ENCODE measurements at regions not wholly inside any gene's neighbourhood (a gene's known extent, or its start where the extent isn't known, plus 50 kb on each side); places are given as distances from the start of the nearest gene placed in this dataset.

DNA sequence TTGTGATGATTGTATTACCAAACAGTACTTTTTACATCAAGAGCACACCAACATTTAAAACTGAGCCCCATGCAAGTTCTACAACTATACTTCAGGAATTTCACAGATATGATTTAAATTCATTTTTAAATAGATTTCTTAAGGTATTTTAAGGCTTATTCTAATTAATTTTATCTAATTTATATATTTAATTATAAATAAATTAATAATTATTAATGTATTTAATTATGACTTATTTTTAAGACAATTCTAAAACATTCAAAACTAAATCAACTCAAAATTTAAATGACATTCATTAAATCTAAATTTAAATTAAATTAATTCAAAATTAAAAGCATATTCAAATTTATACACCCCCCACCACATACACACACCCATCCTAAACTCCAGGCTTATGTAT is 299.2 kb downstream of the NFIB start:
- Histone ChIP-seq H3K4me1 (ENCODE audit: control insufficient read depth, insufficient read depth, low read length) (no peaks in the 10 kb centered on the region), H3K9me3 (ENCODE audit: control insufficient read depth, insufficient read depth, low read length) (no peaks in the 10 kb centered on the region), H3K27ac (ENCODE audit: low read depth, low read length) (no peak overlapping the region), H3K4me3 (ENCODE audit: low read depth, low read length) (no peak overlapping the region), H3K36me3 (ENCODE audit: control insufficient read depth, insufficient read depth, low read length) (no peaks in the 10 kb centered on the region), H3K27me3 (ENCODE audit: control insufficient read depth, insufficient read depth, low read length) (no peaks in the 10 kb centered on the region)
- DNase-seq (ENCODE audit: low read depth in 4 of 6, low spot score in 6 of 6), result no peak

GRCh38 chr9:14014218-14014617 is 299.7 kb downstream of the NFIB start:
- no peaks in the 10 kb centered on the region for H3K4me1 ChIP-seq (ENCODE audit: control insufficient read depth, insufficient read depth, low read length)
- H3K27ac ChIP-seq (ENCODE audit: low read depth, low read length), result no peak overlapping the region
- H3K36me3 ChIP-seq (ENCODE audit: control insufficient read depth, insufficient read depth, low read length), result no peaks in the 10 kb centered on the region
- H3K4me3 ChIP-seq (ENCODE audit: low read depth, low read length), result no peak overlapping the region
- H3K27me3 ChIP-seq (ENCODE audit: control insufficient read depth, insufficient read depth, low read length), result no peaks in the 10 kb centered on the region
- no peaks in the 10 kb centered on the region for H3K9me3 ChIP-seq (ENCODE audit: control insufficient read depth, insufficient read depth, low read length)
- DNase-seq (ENCODE audit: low read depth in 4 of 6, low spot score in 6 of 6), result no peak

GRCh38 chr9:14011799-14012560 is 302.0 kb downstream of the NFIB start:
- H3K9me3 ChIP-seq (ENCODE audit: control insufficient read depth, insufficient read depth, low read length), result no peaks in the 10 kb centered on the region
- H3K36me3 ChIP-seq (ENCODE audit: control insufficient read depth, insufficient read depth, low read length), result no peaks in the 10 kb centered on the region
- no peak overlapping the region for H3K4me3 ChIP-seq (ENCODE audit: low read depth, low read length)
- WGBS (ENCODE audit: insufficient coverage), result 72% methylated on average over 2 of the region's 3 CpGs
- H3K4me1 ChIP-seq (ENCODE audit: control insufficient read depth, insufficient read depth, low read length), result no peaks in the 10 kb centered on the region
- no peaks in the 10 kb centered on the region for H3K27me3 ChIP-seq (ENCODE audit: control insufficient read depth, insufficient read depth, low read length)
- no peak overlapping the region for H3K27ac ChIP-seq (ENCODE audit: low read depth, low read length)
- peak in 1 of 6 donors; percentile 5 for DNase-seq (ENCODE audit: low read depth in 4 of 6, low spot score in 6 of 6)

DNA sequence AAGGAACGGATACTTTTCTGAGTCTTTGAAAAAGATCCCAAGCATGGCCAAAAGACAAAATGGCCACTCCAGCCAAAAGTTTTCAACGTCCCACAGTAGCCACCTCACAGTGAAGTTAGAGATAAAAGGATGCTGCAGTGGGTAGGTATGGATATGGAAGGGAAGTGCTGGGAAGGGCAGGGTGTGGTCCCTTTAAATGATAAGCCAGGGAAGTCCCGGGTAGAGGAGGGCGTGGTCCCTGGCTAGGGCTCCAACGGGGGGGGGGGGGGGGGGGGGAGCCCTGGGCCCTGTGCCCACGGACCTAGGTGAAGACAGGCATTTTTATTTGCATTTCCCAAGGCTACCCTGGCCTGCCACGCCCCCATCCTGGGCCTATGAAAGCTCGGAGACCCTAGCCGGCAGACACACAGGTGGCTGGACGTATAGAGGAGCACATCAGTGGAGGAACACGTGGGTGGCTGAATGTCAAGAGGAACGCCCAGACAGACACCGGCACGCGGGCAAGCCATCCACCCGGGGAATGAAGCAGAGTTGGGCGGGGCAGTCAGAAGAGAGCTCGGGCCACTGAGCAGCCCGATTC is 306.7 kb downstream of the NFIB start:
- Histone ChIP-seq H3K4me3 (ENCODE audit: low read depth, low read length) (no peak overlapping the region), H3K27ac (ENCODE audit: low read depth, low read length) (no peak overlapping the region), H3K27me3 (ENCODE audit: control insufficient read depth, insufficient read depth, low read length) (no peaks in the 10 kb centered on the region), H3K4me1 (ENCODE audit: control insufficient read depth, insufficient read depth, low read length) (no peaks in the 10 kb centered on the region), H3K9me3 (ENCODE audit: control insufficient read depth, insufficient read depth, low read length) (no peaks in the 10 kb centered on the region), H3K36me3 (ENCODE audit: control insufficient read depth, insufficient read depth, low read length) (no peaks in the 10 kb centered on the region)
- DNase-seq (ENCODE audit: low read depth in 4 of 6, low spot score in 6 of 6), result no peak
- 92% methylated on average over 15 of the region's 19 CpGs for WGBS (ENCODE audit: insufficient coverage)

DNA sequence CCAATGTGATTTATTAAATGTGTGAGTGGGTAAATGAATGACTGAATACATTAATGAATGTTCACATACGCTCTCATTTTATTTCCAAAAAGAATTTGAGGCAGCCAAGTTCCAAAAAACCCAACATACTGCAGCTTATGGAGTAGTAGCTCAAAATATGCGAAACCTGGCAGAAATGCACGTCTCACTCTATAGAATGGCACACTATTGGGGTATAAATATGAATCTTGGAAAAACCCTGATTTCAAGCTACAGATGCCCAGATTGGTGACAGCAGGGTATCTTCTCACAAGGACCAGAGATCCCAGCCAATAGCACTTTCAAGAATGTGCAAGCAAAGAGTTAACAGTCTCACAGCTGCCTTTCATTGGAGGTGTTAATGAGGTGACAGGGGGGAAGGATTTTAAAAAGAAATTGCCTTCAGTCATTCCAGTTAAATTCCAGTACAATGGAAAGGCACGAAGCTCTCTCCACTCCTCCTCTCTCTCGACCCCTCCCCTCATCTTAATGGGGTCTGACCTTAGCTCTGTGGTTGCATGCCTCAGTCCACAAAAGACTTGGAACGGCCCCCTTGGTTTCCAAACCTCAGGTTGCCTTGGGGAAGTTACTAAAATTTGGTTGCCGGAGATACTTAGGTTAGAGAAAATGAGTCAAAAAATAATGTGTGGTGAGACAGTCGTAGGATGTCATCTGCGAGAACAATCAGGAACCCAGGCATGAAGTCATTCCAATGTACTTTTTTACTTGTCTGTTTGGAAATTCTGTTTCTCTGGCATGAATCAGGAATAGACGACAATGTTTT is 307.4 kb downstream of the NFIB start:
- no peaks in the 10 kb centered on the region for H3K9me3 ChIP-seq (ENCODE audit: control insufficient read depth, insufficient read depth, low read length)
- H3K36me3 ChIP-seq (ENCODE audit: control insufficient read depth, insufficient read depth, low read length), result no peaks in the 10 kb centered on the region
- H3K27me3 ChIP-seq (ENCODE audit: control insufficient read depth, insufficient read depth, low read length), result no peaks in the 10 kb centered on the region
- H3K27ac ChIP-seq (ENCODE audit: low read depth, low read length), result no peak overlapping the region
- WGBS (ENCODE audit: insufficient coverage), result 61% methylated on average over 4 of the region's 10 CpGs
- no peak overlapping the region for H3K4me3 ChIP-seq (ENCODE audit: low read depth, low read length)
- DNase-seq (ENCODE audit: low read depth in 4 of 6, low spot score in 6 of 6), result peak in 1 of 6 donors; percentile 84
- H3K4me1 ChIP-seq (ENCODE audit: control insufficient read depth, insufficient read depth, low read length), result no peaks in the 10 kb centered on the region

DNA sequence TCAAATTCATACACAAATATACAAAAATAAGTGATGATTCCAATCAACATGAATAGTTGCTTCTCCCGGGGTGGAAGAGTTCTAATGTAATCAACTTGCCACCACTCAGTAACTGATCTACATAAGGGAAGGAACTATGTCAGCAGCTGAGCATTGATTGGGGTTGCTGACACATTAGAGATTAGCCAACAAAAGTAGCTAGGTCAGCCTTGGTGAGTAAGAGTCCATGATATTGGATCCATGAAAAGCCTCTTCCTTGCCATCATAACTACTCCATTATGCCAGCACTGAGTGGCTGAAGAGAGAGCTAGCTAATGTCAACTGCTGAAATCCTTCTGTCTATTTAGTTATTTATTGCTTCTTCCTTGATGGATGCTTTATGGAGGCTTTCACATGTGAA is 309.8 kb downstream of the NFIB start:
- Histone ChIP-seq H3K4me1 (ENCODE audit: control insufficient read depth, insufficient read depth, low read length) (no peaks in the 10 kb centered on the region), H3K27ac (ENCODE audit: low read depth, low read length) (no peak overlapping the region), H3K27me3 (ENCODE audit: control insufficient read depth, insufficient read depth, low read length) (no peaks in the 10 kb centered on the region), H3K4me3 (ENCODE audit: low read depth, low read length) (no peak overlapping the region), H3K36me3 (ENCODE audit: control insufficient read depth, insufficient read depth, low read length) (no peaks in the 10 kb centered on the region), H3K9me3 (ENCODE audit: control insufficient read depth, insufficient read depth, low read length) (no peaks in the 10 kb centered on the region)
- no CpG with 5 or more reads among the region's 1 CpG for WGBS (ENCODE audit: insufficient coverage)
- DNase-seq (ENCODE audit: low read depth in 4 of 6, low spot score in 6 of 6), result no peak

DNA sequence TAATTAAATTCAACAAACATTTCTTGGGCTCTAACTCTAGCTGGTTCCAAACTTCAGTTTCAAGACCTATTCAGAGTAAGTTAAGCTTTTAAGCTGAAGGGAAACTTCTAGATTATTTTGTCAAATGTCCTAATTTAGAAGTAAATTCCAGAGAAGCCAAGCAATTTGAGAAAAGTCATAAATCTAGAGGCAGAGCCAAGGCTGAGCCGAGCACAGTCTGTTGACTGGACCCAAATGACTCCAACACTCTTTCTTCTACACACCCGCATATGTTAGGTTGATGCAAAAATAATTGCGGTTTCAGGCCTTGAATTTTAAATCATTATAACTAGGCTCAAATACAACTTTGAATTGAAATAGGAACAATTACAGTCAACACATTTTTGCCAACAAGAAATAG is 319.7 kb downstream of the NFIB start:
- WGBS (ENCODE audit: insufficient coverage), result no CpG with 5 or more reads among the region's 3 CpGs
- no peak overlapping the region for H3K27ac ChIP-seq (ENCODE audit: low read depth, low read length)
- no peaks in the 10 kb centered on the region for H3K9me3 ChIP-seq (ENCODE audit: control insufficient read depth, insufficient read depth, low read length)
- H3K36me3 ChIP-seq (ENCODE audit: control insufficient read depth, insufficient read depth, low read length), result no peaks in the 10 kb centered on the region
- H3K27me3 ChIP-seq (ENCODE audit: control insufficient read depth, insufficient read depth, low read length), result no peaks in the 10 kb centered on the region
- DNase-seq (ENCODE audit: low read depth in 4 of 6, low spot score in 6 of 6), result no peak
- H3K4me1 ChIP-seq (ENCODE audit: control insufficient read depth, insufficient read depth, low read length), result no peaks in the 10 kb centered on the region
- H3K4me3 ChIP-seq (ENCODE audit: low read depth, low read length), result no peak overlapping the region

- no peak overlapping the region for H3K4me3 ChIP-seq (ENCODE audit: low read depth, low read length)
- no peak overlapping the region for H3K27ac ChIP-seq (ENCODE audit: low read depth, low read length)
- WGBS (ENCODE audit: insufficient coverage), result 35% methylated on average over 5 of the region's 7 CpGs
- no peaks in the 10 kb centered on the region for H3K4me1 ChIP-seq (ENCODE audit: control insufficient read depth, insufficient read depth, low read length)
- DNase-seq (ENCODE audit: low read depth in 4 of 6, low spot score in 6 of 6), result peak in 1 of 6 donors; percentile 19
- H3K36me3 ChIP-seq (ENCODE audit: control insufficient read depth, insufficient read depth, low read length), result no peaks in the 10 kb centered on the region
- no peaks in the 10 kb centered on the region for H3K9me3 ChIP-seq (ENCODE audit: control insufficient read depth, insufficient read depth, low read length)
- no peaks in the 10 kb centered on the region for H3K27me3 ChIP-seq (ENCODE audit: control insufficient read depth, insufficient read depth, low read length)
These were observed 320.2 kb downstream of the NFIB start for GRCh38 chr9:13993632-13994185.

DNA sequence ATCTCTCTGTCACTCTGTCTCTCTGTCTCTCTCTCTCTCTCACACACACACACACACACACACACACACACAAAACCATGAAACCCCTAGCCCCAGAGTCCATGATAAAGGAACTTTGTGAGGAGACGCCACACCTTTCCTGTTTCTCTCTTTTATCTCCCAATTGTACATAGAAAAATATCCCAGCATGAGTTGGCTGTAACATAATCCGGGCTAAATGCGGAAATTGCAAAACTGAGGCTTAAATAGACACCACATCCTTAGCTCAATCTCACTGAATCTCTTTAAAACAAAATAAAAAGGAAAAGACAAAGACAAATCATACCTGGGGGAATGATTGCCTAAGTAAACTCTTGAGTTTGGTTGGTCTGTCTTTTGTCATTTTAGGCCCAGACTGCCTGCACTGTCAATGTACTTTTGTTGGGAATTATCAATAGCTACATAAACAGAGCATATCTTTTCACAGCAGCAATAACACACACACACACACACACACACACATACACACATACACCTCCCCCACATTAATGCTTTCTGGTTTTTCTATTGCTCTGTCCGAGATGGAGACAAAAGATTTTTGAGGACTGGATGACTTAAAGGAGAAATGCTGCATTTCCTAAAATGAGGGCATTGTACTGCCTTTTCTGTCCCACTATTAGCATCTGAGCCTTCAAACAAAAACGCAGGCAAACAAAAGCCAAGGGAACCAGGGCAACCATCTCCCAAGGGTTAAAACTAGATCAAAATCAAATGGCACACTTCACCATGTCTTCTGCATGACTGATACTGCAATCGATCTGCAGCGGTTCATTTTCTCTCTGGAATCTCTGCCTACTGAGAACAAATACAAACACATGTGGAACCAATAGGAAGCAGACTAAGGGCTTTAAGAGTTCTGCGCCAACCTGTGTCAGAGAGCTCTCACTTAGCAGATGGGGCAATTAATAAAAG is 321.5 kb downstream of the NFIB start:
- DNase-seq (ENCODE audit: low read depth in 4 of 6, low spot score in 6 of 6), result peak in 1 of 6 donors; percentile 50
- H3K4me3 ChIP-seq (ENCODE audit: low read depth, low read length), result no peak overlapping the region
- H3K36me3 ChIP-seq (ENCODE audit: control insufficient read depth, insufficient read depth, low read length), result no peaks in the 10 kb centered on the region
- no peak overlapping the region for H3K27ac ChIP-seq (ENCODE audit: low read depth, low read length)
- no peaks in the 10 kb centered on the region for H3K27me3 ChIP-seq (ENCODE audit: control insufficient read depth, insufficient read depth, low read length)
- 21% methylated on average over 4 of the region's 8 CpGs for WGBS (ENCODE audit: insufficient coverage)
- no peaks in the 10 kb centered on the region for H3K9me3 ChIP-seq (ENCODE audit: control insufficient read depth, insufficient read depth, low read length)
- H3K4me1 ChIP-seq (ENCODE audit: control insufficient read depth, insufficient read depth, low read length), result no peaks in the 10 kb centered on the region

All from spinal cord (tissue), 9 donors.